ENCODE measurements at regions not wholly inside any gene's neighbourhood (a gene's known extent, or its start where the extent isn't known, plus 50 kb on each side); places are given as distances from the start of the nearest gene placed in this dataset.

GRCh38 chr14:56351861-56352260, 227.7 kb upstream of the TMEM260 start:
- Histone ChIP-seq H3F3A (ENCODE audit: insufficient read depth, low read length) (no peaks in the 10 kb centered on the region), H3K4me3 (ENCODE audit: low read depth, low read length, poor library complexity, severe bottlenecking) (no peak overlapping the region), H4K20me1 (ENCODE audit: insufficient read depth, low read length) (no peaks in the 10 kb centered on the region), H3K27ac (ENCODE audit: low read depth, low read length, poor library complexity, severe bottlenecking) (no peak overlapping the region), H2AFZ (ENCODE audit: low read length) (no peak overlapping the region), H3K4me1 (ENCODE audit: insufficient read depth, low read length, severe bottlenecking) (no peaks in the 10 kb centered on the region), H3K9me3 (ENCODE audit: low read length) (no peaks in the 10 kb centered on the region), H3K4me2 (ENCODE audit: low read length) (no peak overlapping the region), H3K9me2 (ENCODE audit: low read depth, low read length) (no peaks in the 10 kb centered on the region), H3K27me3 (ENCODE audit: insufficient read depth, low read length) (no peaks in the 10 kb centered on the region; the same call in 1 of the 2 replicates), H3K79me2 (ENCODE audit: insufficient read depth, low read length) (no peaks in the 10 kb centered on the region), H3K36me3 (ENCODE audit: insufficient read depth, low read length) (no peaks in the 10 kb centered on the region), H3K9ac (ENCODE audit: low read length) (no peak overlapping the region)
- no peak for TF ChIP-seq CTCF (IDR thresholded peaks at IDR 0.05; ENCODE audit: low read length)
- no peak for TF ChIP-seq EZH2 (IDR thresholded peaks at IDR 0.05; ENCODE audit: borderline replicate concordance, low read length)

- Histone ChIP-seq H3F3A (ENCODE audit: insufficient read depth, low read length) (no peaks in the 10 kb centered on the region), H3K9me3 (ENCODE audit: low read length) (no peaks in the 10 kb centered on the region), H3K4me3 (ENCODE audit: low read depth, low read length, poor library complexity, severe bottlenecking) (no peak overlapping the region), H3K9me2 (ENCODE audit: low read depth, low read length) (no peaks in the 10 kb centered on the region), H2AFZ (ENCODE audit: low read length) (no peak overlapping the region), H3K4me2 (ENCODE audit: low read length) (no peak overlapping the region), H4K20me1 (ENCODE audit: insufficient read depth, low read length) (no peaks in the 10 kb centered on the region), H3K9ac (ENCODE audit: low read length) (no peak overlapping the region), H3K36me3 (ENCODE audit: insufficient read depth, low read length) (no peaks in the 10 kb centered on the region), H3K4me1 (ENCODE audit: insufficient read depth, low read length, severe bottlenecking) (no peaks in the 10 kb centered on the region), H3K27me3 (ENCODE audit: insufficient read depth, low read length) (no peaks in the 10 kb centered on the region; the same call in 1 of the 2 replicates), H3K27ac (ENCODE audit: low read depth, low read length, poor library complexity, severe bottlenecking) (no peak overlapping the region), H3K79me2 (ENCODE audit: insufficient read depth, low read length) (no peaks in the 10 kb centered on the region)
- TF ChIP-seq CTCF (IDR thresholded peaks at IDR 0.05; ENCODE audit: low read length) (no peak), EZH2 (IDR thresholded peaks at IDR 0.05; ENCODE audit: borderline replicate concordance, low read length) (no peak)
Observed at GRCh38 chr14:56352999-56353398, 226.6 kb upstream of the TMEM260 start.

GRCh38 chr14:56357428-56357827, 222.2 kb upstream of the TMEM260 start:
- no peaks in the 10 kb centered on the region for H3K4me1 ChIP-seq (ENCODE audit: insufficient read depth, low read length, severe bottlenecking)
- H3K79me2 ChIP-seq (ENCODE audit: insufficient read depth, low read length) = no peaks in the 10 kb centered on the region
- no peaks in the 10 kb centered on the region for H3K36me3 ChIP-seq (ENCODE audit: insufficient read depth, low read length)
- no peaks in the 10 kb centered on the region for H3K27me3 ChIP-seq (ENCODE audit: insufficient read depth, low read length)
- H3K4me2 ChIP-seq (ENCODE audit: low read length) = no peak overlapping the region
- no peak overlapping the region for H3K9ac ChIP-seq (ENCODE audit: low read length)
- no peak overlapping the region for H3K27ac ChIP-seq (ENCODE audit: low read depth, low read length, poor library complexity, severe bottlenecking)
- H3K9me3 ChIP-seq (ENCODE audit: low read length) = no peaks in the 10 kb centered on the region
- no peaks in the 10 kb centered on the region for H3F3A ChIP-seq (ENCODE audit: insufficient read depth, low read length)
- no peak overlapping the region for H2AFZ ChIP-seq (ENCODE audit: low read length)
- no peak overlapping the region for H3K4me3 ChIP-seq (ENCODE audit: low read depth, low read length, poor library complexity, severe bottlenecking)
- no peaks in the 10 kb centered on the region for H3K9me2 ChIP-seq (ENCODE audit: low read depth, low read length)
- no peaks in the 10 kb centered on the region for H4K20me1 ChIP-seq (ENCODE audit: insufficient read depth, low read length)
- no peak for TF ChIP-seq EZH2 (IDR thresholded peaks at IDR 0.05; ENCODE audit: borderline replicate concordance, low read length)
- no peak for TF ChIP-seq CTCF (IDR thresholded peaks at IDR 0.05; ENCODE audit: low read length)
